Kasumi-1 (cell line): ENCODE measurements at regions not wholly inside any gene's neighbourhood (a gene's known extent, or its start where the extent isn't known, plus 50 kb on each side); places are given as distances from the start of the nearest gene placed in this dataset.

Experiments used
- DNase-seq, 2 experiments: peaks; one replicate each; lab custom pipeline; 2025; lab: John Stamatoyannopoulos, UW

GRCh38 chr11:120061036-120061760, 76.7 kb downstream of the TRIM29 start:
- no peak for DNase-seq

- DNase-seq, result no peak
Measured at GRCh38 chr11:120060512-120060911, 77.4 kb downstream of the TRIM29 start.

- no peak for DNase-seq
Measured at GRCh38 chr11:120058931-120059330, 79.0 kb downstream of the TRIM29 start.

- DNase-seq, result no peak
Measured at GRCh38 chr11:120057595-120058581, 80.0 kb downstream of the TRIM29 start.

- DNase-seq, result no peak
Measured at GRCh38 chr11:120057028-120057330, 80.9 kb downstream of the TRIM29 start.

- no peak for DNase-seq
Measured at GRCh38 chr11:120056301-120057027, 81.4 kb downstream of the TRIM29 start.

GRCh38 chr11:120055646-120056045, 82.3 kb downstream of the TRIM29 start:
- no peak for DNase-seq

GRCh38 chr11:120054753-120055045, 83.2 kb downstream of the TRIM29 start:
- DNase-seq, result no peak

GRCh38 chr11:120054016-120054752, 83.7 kb downstream of the TRIM29 start:
- DNase-seq, result no peak

GRCh38 chr11:120052196-120052775, 85.6 kb downstream of the TRIM29 start:
- DNase-seq, result no peak

GRCh38 chr11:120044011-120044675, 93.8 kb downstream of the TRIM29 start:
- no peak for DNase-seq

GRCh38 chr11:120043328-120043945, 94.5 kb downstream of the TRIM29 start:
- no peak for DNase-seq

- DNase-seq, result no peak
Measured at GRCh38 chr11:120041625-120042024, 96.3 kb downstream of the TRIM29 start.

- no peak for DNase-seq
Measured at GRCh38 chr11:120040151-120040840, 97.6 kb downstream of the TRIM29 start.

GRCh38 chr11:120039039-120039438, 98.9 kb downstream of the TRIM29 start:
- no peak for DNase-seq

- no peak for DNase-seq
Measured at GRCh38 chr11:120037111-120037510, 100.8 kb downstream of the TRIM29 start.

- DNase-seq, result no peak
Measured at GRCh38 chr11:120035756-120036155, 102.2 kb downstream of the TRIM29 start.

GRCh38 chr11:120034881-120035630, 102.9 kb downstream of the TRIM29 start:
- no peak for DNase-seq

- DNase-seq, result no peak
Measured at GRCh38 chr11:120034176-120034875, 103.6 kb downstream of the TRIM29 start.
